Neural progenitor cell (in vitro differentiated cells): ENCODE measurements at regions not wholly inside any gene's neighbourhood (a gene's known extent, or its start where the extent isn't known, plus 50 kb on each side); places are given as distances from the start of the nearest gene placed in this dataset.

Source experiments
- DNase-seq: peaks from one replicate; pipeline ENCODE4 v3.0.0-alpha.2; 2016; ENCODE audit warnings: low spot score
- H2AFZ ChIP-seq: fragments of 200-600 bp; sonication (generic); replicated peaks from 2 replicates; pipeline ENCODE4 v1.6.1; 2016; ENCODE audit warnings: antibody characterized with exemption
- H3F3A ChIP-seq: fragments of 200-600 bp; sonication (generic); 2 replicates; pipeline ENCODE4 v1.6.1; 2016; ENCODE audit warnings: antibody characterized with exemption, low read depth
- H3K27ac ChIP-seq: fragments of 200-600 bp; sonication (generic); 2 replicates; pipeline ENCODE4 v1.5.1; 2016; ENCODE audit warnings: mild to moderate bottlenecking
- H3K27me3 ChIP-seq: fragments of 200-600 bp; sonication (generic); 2 replicates; pipeline ENCODE4 v1.6.1; 2016; ENCODE audit warnings: mild to moderate bottlenecking, moderate library complexity
- H3K36me3 ChIP-seq: fragments of 200-600 bp; sonication (generic); 2 replicates; pipeline ENCODE4 v1.5.1; 2016
- H3K4me1 ChIP-seq: fragments of 200-600 bp; sonication (generic); 2 replicates; pipeline ENCODE4 v1.6.1; 2016; ENCODE audit warnings: mixed run types
- H3K4me2 ChIP-seq: fragments of 200-600 bp; sonication (generic); 2 replicates; pipeline ENCODE4 v1.6.1; 2016
- H3K4me3 ChIP-seq: fragments of 200-600 bp; sonication (generic); 2 replicates; pipeline ENCODE4 v1.5.1; 2016
- H3K79me2 ChIP-seq: fragments of 200-600 bp; sonication (generic); 2 replicates; pipeline ENCODE4 v1.6.1; 2016; ENCODE audit warnings: low read depth
- H3K9ac ChIP-seq: fragments of 200-600 bp; sonication (generic); 2 replicates; pipeline ENCODE4 v1.6.1; 2016
- H3K9me3 ChIP-seq: fragments of 200-600 bp; sonication (generic); 2 replicates; pipeline ENCODE4 v1.5.1; 2016; ENCODE audit warnings: low read depth
- H4K20me1 ChIP-seq: fragments of 200-600 bp; sonication (generic); 2 replicates; pipeline ENCODE4 v1.6.1; 2016; ENCODE audit warnings: low read depth
- H3K27ac Mint-ChIP-seq: 3 replicates; pipeline ENCODE4 v1.8.0; 2021; ENCODE audit warnings: mixed read lengths
- H3K27me3 Mint-ChIP-seq: 2 replicates; pipeline ENCODE4 v1.8.0; 2022; ENCODE audit warnings: low read depth, mild to moderate bottlenecking, inconsistent platforms, moderate library complexity, mixed read lengths; ENCODE audit not compliant: insufficient read depth
- H3K36me3 Mint-ChIP-seq: 3 replicates; pipeline ENCODE4 v1.8.0; 2021; ENCODE audit warnings: mixed read lengths
- H3K4me1 Mint-ChIP-seq: 3 replicates; pipeline ENCODE4 v1.8.0; 2021; ENCODE audit warnings: mixed read lengths
- H3K4me3 Mint-ChIP-seq: 3 replicates; pipeline ENCODE4 v1.8.0; 2021; ENCODE audit warnings: mild to moderate bottlenecking, moderate library complexity, mixed read lengths
- H3K9me3 Mint-ChIP-seq: 3 replicates; pipeline ENCODE4 v1.8.0; 2020; ENCODE audit warnings: mixed read lengths
- CTCF ChIP-seq: fragments of 200-600 bp; sonication (generic); IDR thresholded peaks from 2 replicates; pipeline ENCODE4 v1.5.1; 2017; ENCODE audit warnings: antibody characterized with exemption, mild to moderate bottlenecking
- EZH2 ChIP-seq: fragments of 200-600 bp; sonication (generic); IDR thresholded peaks from 2 replicates; pipeline ENCODE4 v1.6.1; 2017; ENCODE audit warnings: antibody characterized with exemption, mild to moderate bottlenecking, moderate library complexity
- EZH2phosphoT487 ChIP-seq: fragments of 200-600 bp; sonication (generic); IDR thresholded peaks from 2 replicates; pipeline ENCODE4 v1.6.1; 2017; ENCODE audit warnings: antibody characterized with exemption

DNA sequence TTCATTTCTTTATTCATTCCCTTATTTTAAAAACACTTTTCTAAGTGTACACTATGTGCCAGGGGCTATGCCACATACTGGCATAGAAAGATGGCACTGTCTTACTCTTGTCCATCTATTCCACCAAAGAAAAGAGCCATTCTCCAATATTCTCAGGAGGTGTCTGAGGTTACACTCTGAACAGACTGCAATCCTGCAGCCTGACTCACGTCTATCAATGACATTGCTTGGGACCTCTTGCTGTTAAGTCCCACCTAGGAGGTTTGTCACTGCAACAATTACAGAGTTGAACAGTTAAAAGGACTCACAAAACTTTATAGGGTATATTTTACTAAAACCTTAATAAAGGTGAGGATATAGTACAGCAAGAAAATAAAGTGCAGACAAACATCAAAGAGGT, 512.9 kb upstream of the HTR2A start:
- no peaks in the 10 kb centered on the region for H3K27me3 Mint-ChIP-seq
- no peak overlapping the region for H3K9ac ChIP-seq
- no peak overlapping the region for H3K27ac Mint-ChIP-seq
- H3K4me2 ChIP-seq: no peak overlapping the region
- no peaks in the 10 kb centered on the region for H3K9me3 Mint-ChIP-seq
- H3K4me1 Mint-ChIP-seq: peaks cover 4% of the 10 kb centered on the region
- no peaks in the 10 kb centered on the region for H3K79me2 ChIP-seq
- H3F3A ChIP-seq: no peaks in the 10 kb centered on the region
- H3K27me3 ChIP-seq: no peaks in the 10 kb centered on the region
- H3K36me3 Mint-ChIP-seq: no peaks in the 10 kb centered on the region
- no peaks in the 10 kb centered on the region for H3K9me3 ChIP-seq
- H3K27ac ChIP-seq: no peak overlapping the region
- no peaks in the 10 kb centered on the region for H3K36me3 ChIP-seq
- peaks cover 10% of the 10 kb centered on the region for H3K4me1 ChIP-seq
- H4K20me1 ChIP-seq: no peaks in the 10 kb centered on the region
- TF ChIP-seq EZH2phosphoT487: no peak
- DNase-seq: no peak
- no peak overlapping the region for H3K4me3 Mint-ChIP-seq
- H3K4me3 ChIP-seq: no peak overlapping the region
- no peak overlapping the region for H2AFZ ChIP-seq

- no peaks in the 10 kb centered on the region for H3K9me3 Mint-ChIP-seq
- Histone ChIP-seq H3K4me1 (peaks cover 10% of the 10 kb centered on the region), H3K9me3 (no peaks in the 10 kb centered on the region), H3K27ac (no peak overlapping the region), H3K36me3 (no peaks in the 10 kb centered on the region), H3K79me2 (no peaks in the 10 kb centered on the region), H3K4me2 (no peak overlapping the region), H3K4me3 (no peak overlapping the region), H4K20me1 (no peaks in the 10 kb centered on the region), H2AFZ (no peak overlapping the region), H3F3A (no peaks in the 10 kb centered on the region), H3K9ac (no peak overlapping the region), H3K27me3 (no peaks in the 10 kb centered on the region)
- no peaks in the 10 kb centered on the region for H3K36me3 Mint-ChIP-seq
- no peak overlapping the region for H3K27ac Mint-ChIP-seq
- TF ChIP-seq CTCF (no peak), EZH2 (no peak), EZH2phosphoT487 (no peak)
- peaks cover 4% of the 10 kb centered on the region for H3K4me1 Mint-ChIP-seq
- no peak overlapping the region for H3K4me3 Mint-ChIP-seq
- no peak for DNase-seq
- no peaks in the 10 kb centered on the region for H3K27me3 Mint-ChIP-seq
These were observed 511.9 kb upstream of the HTR2A start for GRCh38 chr13:47408546-47409319.

GRCh38 chr13:47407808-47408207, 511.0 kb upstream of the HTR2A start:
- H3K27me3 Mint-ChIP-seq: no peaks in the 10 kb centered on the region
- H4K20me1 ChIP-seq: no peaks in the 10 kb centered on the region
- DNase-seq: peak; percentile 2
- no peak overlapping the region for H3K27ac Mint-ChIP-seq
- peaks cover 2% of the 10 kb centered on the region for H3K4me1 ChIP-seq
- no peak overlapping the region for H3K9ac ChIP-seq
- H3K9me3 Mint-ChIP-seq: no peaks in the 10 kb centered on the region
- H2AFZ ChIP-seq: no peak overlapping the region
- H3F3A ChIP-seq: no peaks in the 10 kb centered on the region
- no peaks in the 10 kb centered on the region for H3K36me3 ChIP-seq
- H3K4me2 ChIP-seq: no peak overlapping the region
- H3K4me3 Mint-ChIP-seq: no peak overlapping the region
- no peaks in the 10 kb centered on the region for H3K9me3 ChIP-seq
- no peaks in the 10 kb centered on the region for H3K4me1 Mint-ChIP-seq
- H3K79me2 ChIP-seq: no peaks in the 10 kb centered on the region
- no peaks in the 10 kb centered on the region for H3K27me3 ChIP-seq
- no peaks in the 10 kb centered on the region for H3K36me3 Mint-ChIP-seq
- TF ChIP-seq EZH2phosphoT487 (no peak), CTCF (no peak), EZH2 (no peak)
- no peak overlapping the region for H3K27ac ChIP-seq
- no peak overlapping the region for H3K4me3 ChIP-seq

- H3K9me3 Mint-ChIP-seq: no peaks in the 10 kb centered on the region
- DNase-seq: no peak
- H3K27ac Mint-ChIP-seq: no peak overlapping the region
These were observed 502.7 kb upstream of the HTR2A start for GRCh38 chr13:47399599-47399998.

More at GRCh38 chr13:47399599-47399998, 502.7 kb upstream of the HTR2A start:
- Histone ChIP-seq H3K36me3 (no peaks in the 10 kb centered on the region), H3K4me3 (no peak overlapping the region), H3K27ac (no peak overlapping the region), H3K4me1 (no peaks in the 10 kb centered on the region), H3F3A (no peaks in the 10 kb centered on the region), H2AFZ (no peak overlapping the region), H3K4me2 (no peak overlapping the region), H3K9ac (no peak overlapping the region), H3K79me2 (no peaks in the 10 kb centered on the region), H3K9me3 (no peaks in the 10 kb centered on the region), H4K20me1 (no peaks in the 10 kb centered on the region), H3K27me3 (no peaks in the 10 kb centered on the region)
- TF ChIP-seq EZH2phosphoT487 (no peak), CTCF (no peak), EZH2 (no peak)
- Mint-ChIP-seq H3K36me3 (no peaks in the 10 kb centered on the region), H3K4me3 (no peak overlapping the region), H3K4me1 (no peaks in the 10 kb centered on the region), H3K27me3 (no peaks in the 10 kb centered on the region)
